Nephron (organoid): ENCODE measurements at regions not wholly inside any gene's neighbourhood (a gene's known extent, or its start where the extent isn't known, plus 50 kb on each side); places are given as distances from the start of the nearest gene placed in this dataset.

ENCODE experiments used
- H3K27ac Mint-ChIP-seq, 3 experiments: 2 replicates each; pipeline ENCODE4 v1.8.0; 2020; ENCODE audit warnings: mixed read lengths in 3 of 3, mild to moderate bottlenecking in 2 of 3, moderate library complexity in 1 of 3
- H3K27me3 Mint-ChIP-seq: 2 replicates; pipeline ENCODE4 v1.8.0; 2021; ENCODE audit warnings: low read depth, mild to moderate bottlenecking, moderate library complexity, mixed read lengths
- H3K36me3 Mint-ChIP-seq: 2 replicates; pipeline ENCODE4 v1.8.0; 2020; ENCODE audit warnings: low read depth, mixed read lengths
- H3K4me1 Mint-ChIP-seq: 2 replicates; pipeline ENCODE4 v1.8.0; 2020; ENCODE audit warnings: mixed read lengths
- H3K4me3 Mint-ChIP-seq, 3 experiments: 2 replicates each; pipeline ENCODE4 v1.8.0; 2020; ENCODE audit warnings: mild to moderate bottlenecking in 3 of 3, mixed read lengths in 3 of 3, moderate library complexity in 2 of 3
- H3K9me3 Mint-ChIP-seq: 2 replicates; pipeline ENCODE4 v1.8.0; 2020; ENCODE audit warnings: mixed read lengths
- TF ChIP-seq, protein P1 (sequence below), 3 experiments: fragments of 200-600 bp; sonication (generic); IDR thresholded peaks; one replicate each; pipeline ENCODE4 v1.5.0; 2021; ENCODE audit warnings: antibody characterized with exemption in 3 of 3; ENCODE audit not compliant: unreplicated experiment in 3 of 3

DNA sequence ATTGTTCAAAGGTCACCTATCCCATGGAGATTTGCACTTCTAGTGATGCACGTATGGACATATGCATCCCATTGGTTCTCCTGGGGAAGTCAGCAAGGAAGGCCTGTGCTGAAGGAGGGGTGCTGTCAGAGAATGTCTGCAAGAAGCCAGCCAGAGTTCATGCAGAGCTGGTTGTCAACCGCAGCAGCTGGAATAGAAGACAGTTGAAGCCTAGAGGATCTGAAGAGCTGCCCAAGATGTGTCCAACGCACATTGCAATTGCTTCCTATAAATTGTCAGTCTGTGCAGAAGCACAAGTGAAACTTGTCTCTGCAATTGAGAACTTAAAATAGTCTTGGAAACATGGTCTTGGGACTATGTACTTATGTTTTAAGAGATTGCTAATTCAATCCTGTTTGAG is 82.1 kb upstream of the CNTNAP4 start:
- TF ChIP-seq, protein P1, sequence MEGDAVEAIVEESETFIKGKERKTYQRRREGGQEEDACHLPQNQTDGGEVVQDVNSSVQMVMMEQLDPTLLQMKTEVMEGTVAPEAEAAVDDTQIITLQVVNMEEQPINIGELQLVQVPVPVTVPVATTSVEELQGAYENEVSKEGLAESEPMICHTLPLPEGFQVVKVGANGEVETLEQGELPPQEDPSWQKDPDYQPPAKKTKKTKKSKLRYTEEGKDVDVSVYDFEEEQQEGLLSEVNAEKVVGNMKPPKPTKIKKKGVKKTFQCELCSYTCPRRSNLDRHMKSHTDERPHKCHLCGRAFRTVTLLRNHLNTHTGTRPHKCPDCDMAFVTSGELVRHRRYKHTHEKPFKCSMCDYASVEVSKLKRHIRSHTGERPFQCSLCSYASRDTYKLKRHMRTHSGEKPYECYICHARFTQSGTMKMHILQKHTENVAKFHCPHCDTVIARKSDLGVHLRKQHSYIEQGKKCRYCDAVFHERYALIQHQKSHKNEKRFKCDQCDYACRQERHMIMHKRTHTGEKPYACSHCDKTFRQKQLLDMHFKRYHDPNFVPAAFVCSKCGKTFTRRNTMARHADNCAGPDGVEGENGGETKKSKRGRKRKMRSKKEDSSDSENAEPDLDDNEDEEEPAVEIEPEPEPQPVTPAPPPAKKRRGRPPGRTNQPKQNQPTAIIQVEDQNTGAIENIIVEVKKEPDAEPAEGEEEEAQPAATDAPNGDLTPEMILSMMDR (IDR thresholded peaks at IDR 0.05; ENCODE audit: unreplicated experiment in 3 of 3) = no peak
- peak overlapping the region in 1 of 3 experiments; percentile 37 for H3K27ac Mint-ChIP-seq
- peaks cover 30% of the 10 kb centered on the region for H3K4me1 Mint-ChIP-seq
- no peaks in the 10 kb centered on the region for H3K9me3 Mint-ChIP-seq
- no peak overlapping the region for H3K4me3 Mint-ChIP-seq
- H3K27me3 Mint-ChIP-seq = no peaks in the 10 kb centered on the region
- no peaks in the 10 kb centered on the region for H3K36me3 Mint-ChIP-seq

DNA sequence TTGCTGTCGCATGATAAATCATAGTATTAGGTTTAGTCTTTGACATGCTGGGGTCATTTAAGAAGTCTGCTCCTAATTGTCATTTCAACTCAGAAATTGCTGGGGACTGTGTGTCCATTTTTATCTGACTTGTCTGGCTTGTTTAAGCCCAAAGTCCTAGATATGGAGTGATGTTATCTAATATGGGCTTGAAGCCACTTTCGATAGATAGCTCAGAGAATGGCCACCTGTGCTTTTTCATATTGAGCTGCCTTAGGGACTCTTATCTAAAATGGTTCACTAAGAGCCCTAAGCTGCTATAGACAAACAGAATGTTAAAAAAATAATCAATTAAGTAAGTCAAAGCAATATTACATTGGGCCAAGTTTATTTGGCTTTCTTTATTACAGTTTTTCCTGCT is 81.6 kb upstream of the CNTNAP4 start:
- TF ChIP-seq, protein P1 (IDR thresholded peaks at IDR 0.05; ENCODE audit: unreplicated experiment in 3 of 3) = no peak
- Mint-ChIP-seq H3K9me3 (no peaks in the 10 kb centered on the region), H3K27me3 (no peaks in the 10 kb centered on the region), H3K27ac (no peak overlapping the region), H3K4me3 (no peak overlapping the region), H3K4me1 (peaks cover 30% of the 10 kb centered on the region), H3K36me3 (no peaks in the 10 kb centered on the region)

DNA sequence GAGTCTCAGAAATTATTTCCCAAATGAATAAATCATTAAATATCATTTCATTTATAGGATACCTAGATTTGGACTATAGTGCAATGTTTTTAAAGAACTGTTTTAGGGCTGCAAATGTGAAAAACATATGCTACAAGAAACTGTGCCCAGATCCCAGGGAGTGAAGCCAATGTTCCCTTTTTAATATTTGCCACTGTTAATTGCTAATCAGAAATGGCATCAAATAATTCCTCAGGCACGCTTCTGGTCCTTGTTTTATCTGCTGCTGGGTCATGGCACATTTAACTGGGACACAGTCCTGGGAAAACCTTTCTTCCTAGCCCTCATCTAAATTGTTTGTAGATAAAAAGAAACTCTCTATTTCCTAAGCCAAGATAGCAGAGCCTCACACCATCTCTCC is 79.3 kb upstream of the CNTNAP4 start:
- TF ChIP-seq, protein P1 (IDR thresholded peaks at IDR 0.05; ENCODE audit: unreplicated experiment in 3 of 3) = no peak
- no peak overlapping the region for H3K4me3 Mint-ChIP-seq
- H3K27ac Mint-ChIP-seq = no peak overlapping the region
- no peaks in the 10 kb centered on the region for H3K36me3 Mint-ChIP-seq
- H3K4me1 Mint-ChIP-seq = peaks cover 30% of the 10 kb centered on the region
- H3K27me3 Mint-ChIP-seq = peaks cover 1% of the 10 kb centered on the region
- H3K9me3 Mint-ChIP-seq = no peaks in the 10 kb centered on the region

DNA sequence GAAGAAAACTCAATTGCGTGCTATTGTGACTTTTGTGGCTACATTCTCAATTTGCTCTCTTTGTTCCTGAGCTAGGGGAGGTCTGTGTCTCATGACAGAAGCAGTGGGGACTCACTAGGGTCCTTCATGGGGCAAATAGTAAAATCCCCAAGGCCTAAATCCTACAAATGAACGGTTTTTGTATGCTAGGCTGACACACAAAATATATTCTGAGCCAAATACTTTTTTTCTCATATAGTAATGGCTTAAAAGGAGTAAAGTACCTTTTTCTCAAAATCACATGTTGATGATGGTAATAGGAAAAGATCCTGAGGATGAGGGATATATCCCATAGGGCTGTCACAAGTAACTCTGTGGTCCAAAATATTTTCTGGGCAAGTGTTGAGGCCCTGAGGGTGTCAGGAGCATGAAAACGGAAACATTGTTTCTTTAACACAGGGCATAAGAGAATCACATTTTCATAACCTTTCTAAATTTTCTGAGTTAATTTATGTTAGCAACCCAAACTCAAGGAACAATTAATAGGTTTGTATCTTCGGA is 77.5 kb upstream of the CNTNAP4 start:
- Mint-ChIP-seq H3K27me3 (peaks cover 8% of the 10 kb centered on the region), H3K36me3 (no peaks in the 10 kb centered on the region), H3K4me3 (no peak overlapping the region), H3K4me1 (peaks cover 17% of the 10 kb centered on the region), H3K9me3 (no peaks in the 10 kb centered on the region), H3K27ac (peak overlapping the region in 1 of 3 experiments; percentile 22)
- TF ChIP-seq, protein P1 (IDR thresholded peaks at IDR 0.05; ENCODE audit: unreplicated experiment in 3 of 3) = no peak

DNA sequence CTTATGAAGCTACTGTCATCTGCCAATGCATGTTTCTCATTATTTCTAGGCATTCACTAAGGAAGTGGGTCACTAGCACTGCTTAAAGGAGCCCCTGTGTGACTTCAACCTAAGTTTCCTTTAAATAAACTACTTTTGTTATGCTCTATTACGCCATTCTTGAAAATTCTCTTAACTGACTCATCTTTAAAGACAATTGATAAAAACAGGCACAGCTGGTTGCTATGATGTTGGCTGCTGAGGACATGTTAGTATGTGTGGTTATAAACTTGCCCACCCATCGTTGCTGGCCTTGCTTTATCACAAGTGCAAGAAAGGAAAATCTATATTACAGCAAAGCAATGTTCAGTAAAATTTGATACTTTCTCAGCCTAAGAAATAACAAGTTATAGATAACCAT is 75.8 kb upstream of the CNTNAP4 start:
- TF ChIP-seq, protein P1 (IDR thresholded peaks at IDR 0.05; ENCODE audit: unreplicated experiment in 3 of 3) = no peak
- H3K9me3 Mint-ChIP-seq = no peaks in the 10 kb centered on the region
- H3K27ac Mint-ChIP-seq = no peak overlapping the region
- H3K4me1 Mint-ChIP-seq = peaks cover 6% of the 10 kb centered on the region
- H3K4me3 Mint-ChIP-seq = no peak overlapping the region
- H3K36me3 Mint-ChIP-seq = no peaks in the 10 kb centered on the region
- H3K27me3 Mint-ChIP-seq = peaks cover 8% of the 10 kb centered on the region

DNA sequence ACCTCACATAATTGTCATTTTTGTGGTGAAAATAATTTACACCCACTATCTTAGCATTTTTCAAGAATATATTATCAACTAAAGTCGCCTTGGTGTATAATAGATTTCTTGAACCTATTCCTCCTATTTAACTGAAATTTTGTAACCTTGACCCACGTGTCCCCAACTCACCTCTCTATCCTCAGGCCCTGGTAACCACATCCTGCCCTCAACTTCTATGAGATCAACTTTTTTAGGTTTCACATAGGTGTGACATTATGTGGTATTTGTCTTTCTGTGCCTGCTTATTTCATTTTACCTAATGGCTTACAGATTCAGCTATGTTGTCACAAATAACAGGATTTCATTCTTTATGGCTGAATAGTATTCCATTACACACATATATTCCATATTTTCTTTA is 73.0 kb upstream of the CNTNAP4 start:
- no peak overlapping the region for H3K27ac Mint-ChIP-seq
- no peak overlapping the region for H3K4me3 Mint-ChIP-seq
- H3K9me3 Mint-ChIP-seq = no peaks in the 10 kb centered on the region
- H3K4me1 Mint-ChIP-seq = peaks cover 11% of the 10 kb centered on the region
- no peaks in the 10 kb centered on the region for H3K36me3 Mint-ChIP-seq
- TF ChIP-seq, protein P1 (IDR thresholded peaks at IDR 0.05; ENCODE audit: unreplicated experiment in 3 of 3) = no peak
- H3K27me3 Mint-ChIP-seq = peaks cover 12% of the 10 kb centered on the region
